ENCODE measurements at regions not wholly inside any gene's neighbourhood (a gene's known extent, or its start where the extent isn't known, plus 50 kb on each side); places are given as distances from the start of the nearest gene placed in this dataset.

DNA sequence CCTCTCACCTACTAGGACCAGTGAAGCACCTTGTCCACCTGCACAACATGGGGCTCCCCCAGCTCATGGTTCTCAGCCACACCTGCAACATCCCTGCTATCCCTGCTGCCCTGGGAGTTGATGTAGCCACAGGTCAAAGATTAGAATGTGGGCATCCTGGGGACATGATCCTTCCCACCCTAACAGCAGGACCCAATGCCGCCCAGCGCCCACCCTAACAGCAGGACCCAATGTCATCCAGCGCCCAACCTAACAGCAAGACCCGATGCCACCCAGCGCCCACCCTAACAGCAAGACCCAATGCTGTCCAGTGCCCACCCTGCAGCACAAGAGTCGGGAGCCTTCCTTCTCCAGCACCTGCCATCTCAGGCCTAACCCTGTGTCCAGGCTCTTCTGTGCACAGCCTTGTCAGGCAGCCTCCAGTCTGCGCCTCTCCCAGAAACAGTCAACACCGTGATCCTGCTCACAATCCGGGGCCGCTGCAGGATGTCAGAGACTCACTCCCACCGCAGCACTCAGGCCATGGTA, 237.3 kb upstream of the SALL3 start:
- no peak for DNase-seq (ENCODE audit: low spot score)

DNA sequence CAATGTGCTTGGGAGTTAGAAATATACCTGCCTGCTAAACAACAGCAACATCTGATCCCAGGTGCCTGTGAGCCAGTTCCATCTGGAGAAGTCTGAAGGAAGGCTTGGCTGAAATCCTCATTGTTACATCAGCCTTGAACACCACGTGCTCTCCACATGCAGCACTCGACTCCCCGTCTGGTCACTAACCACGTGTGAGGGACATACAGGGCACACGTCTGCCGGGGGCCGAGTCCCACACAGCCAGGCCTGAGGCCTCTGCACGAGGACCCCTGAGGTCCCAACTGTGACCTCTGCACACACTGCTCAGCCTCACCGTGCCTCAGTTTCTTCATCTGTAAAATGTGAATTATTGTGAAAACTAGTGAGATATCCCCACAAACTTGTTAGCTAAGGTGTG, 236.5 kb upstream of the SALL3 start:
- DNase-seq (ENCODE audit: low spot score) = no peak

- no peak for DNase-seq (ENCODE audit: low spot score)
These were observed 228.0 kb upstream of the SALL3 start for GRCh38 chr18:78751664-78752063.

GRCh38 chr18:78753240-78753639, 226.4 kb upstream of the SALL3 start:
- no peak for DNase-seq (ENCODE audit: low spot score)

GRCh38 chr18:78754311-78755043, 225.1 kb upstream of the SALL3 start:
- no peak for DNase-seq (ENCODE audit: low spot score)

- DNase-seq (ENCODE audit: low spot score) = no peak
These were observed 222.6 kb upstream of the SALL3 start for GRCh38 chr18:78757014-78757413.

GRCh38 chr18:78758496-78758895, 221.1 kb upstream of the SALL3 start:
- no peak for DNase-seq (ENCODE audit: low spot score)

GRCh38 chr18:78762753-78763152, 216.9 kb upstream of the SALL3 start:
- no peak for DNase-seq (ENCODE audit: low spot score)

DNA sequence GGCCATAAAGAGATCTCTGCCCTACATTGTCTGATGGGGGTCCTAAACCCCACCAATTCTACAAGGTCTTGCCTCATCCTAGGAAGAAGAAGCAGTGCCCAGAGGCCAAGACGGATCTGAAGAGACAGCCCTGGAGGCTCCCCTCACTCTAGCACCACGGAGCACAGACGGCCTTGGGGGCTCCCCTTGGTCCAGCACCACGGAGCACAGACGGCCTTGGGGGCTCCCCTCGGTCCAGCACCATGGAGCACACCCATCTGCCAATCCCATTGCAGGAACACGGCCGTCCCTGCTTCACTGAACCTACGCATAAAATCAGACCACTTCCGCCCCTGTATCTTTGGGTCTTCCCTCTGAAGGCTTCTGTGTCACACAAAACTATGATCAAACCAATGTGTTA, 215.1 kb upstream of the SALL3 start:
- DNase-seq (ENCODE audit: low spot score) = no peak

- DNase-seq (ENCODE audit: low spot score) = no peak
These were observed 214.5 kb upstream of the SALL3 start for GRCh38 chr18:78765142-78765541.

DNA sequence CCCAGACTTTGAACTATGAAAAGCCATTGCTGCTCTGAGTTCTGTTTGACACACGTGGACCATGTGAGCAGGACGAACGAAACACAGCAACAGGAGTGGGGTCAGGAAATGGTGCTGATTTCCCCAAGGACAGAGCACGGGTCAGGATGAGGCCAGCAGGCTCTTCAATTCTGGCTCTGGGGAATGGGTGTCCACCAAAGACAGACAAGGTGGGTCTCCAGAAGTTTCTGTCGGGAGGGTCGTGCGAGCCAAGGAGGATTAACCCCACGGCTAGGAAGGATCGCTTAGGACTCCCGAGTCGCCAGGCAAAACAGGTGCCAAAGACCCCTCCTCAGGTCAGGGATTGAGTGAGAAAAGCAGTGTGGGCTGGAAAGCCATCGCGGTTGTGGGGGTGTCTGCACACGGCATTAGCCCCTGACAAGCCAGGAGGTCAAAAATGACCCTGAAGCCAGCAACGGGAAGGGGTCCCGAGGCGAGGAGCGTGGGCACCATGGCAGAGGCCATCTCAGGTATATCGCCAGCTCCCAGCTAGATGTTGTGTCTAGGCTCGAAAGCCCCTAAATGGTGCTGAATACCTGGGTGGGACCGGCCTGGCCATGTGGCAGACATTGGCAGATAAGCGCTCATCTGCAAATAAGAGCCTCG, 213.9 kb upstream of the SALL3 start:
- no peak for DNase-seq (ENCODE audit: low spot score)

- DNase-seq (ENCODE audit: low spot score) = no peak
These were observed 212.7 kb upstream of the SALL3 start for GRCh38 chr18:78766651-78767533.

DNA sequence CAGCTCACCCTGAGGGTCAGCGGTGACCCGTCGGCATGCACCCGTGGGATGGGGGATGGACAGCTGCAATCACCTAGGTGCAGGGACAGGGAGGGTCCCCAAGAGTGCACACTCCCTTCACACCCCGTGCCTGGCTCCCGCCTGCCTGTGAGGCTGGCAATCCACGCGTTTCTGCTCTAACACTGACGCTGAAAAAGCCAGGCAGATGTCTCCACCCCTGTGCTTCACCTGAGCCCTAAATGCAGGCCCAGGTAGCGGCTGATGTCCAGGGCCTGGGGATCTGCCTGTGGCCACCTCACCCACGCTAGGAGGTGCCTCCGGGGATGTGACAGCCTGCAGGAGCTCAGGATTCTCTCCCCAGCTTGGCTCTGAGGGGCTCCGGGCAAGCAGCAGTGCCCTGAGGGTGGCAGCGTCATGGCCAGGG, 212.0 kb upstream of the SALL3 start:
- DNase-seq (ENCODE audit: low spot score) = no peak

- no peak for DNase-seq (ENCODE audit: low spot score)
These were observed 211.4 kb upstream of the SALL3 start for GRCh38 chr18:78768221-78768620.

DNA sequence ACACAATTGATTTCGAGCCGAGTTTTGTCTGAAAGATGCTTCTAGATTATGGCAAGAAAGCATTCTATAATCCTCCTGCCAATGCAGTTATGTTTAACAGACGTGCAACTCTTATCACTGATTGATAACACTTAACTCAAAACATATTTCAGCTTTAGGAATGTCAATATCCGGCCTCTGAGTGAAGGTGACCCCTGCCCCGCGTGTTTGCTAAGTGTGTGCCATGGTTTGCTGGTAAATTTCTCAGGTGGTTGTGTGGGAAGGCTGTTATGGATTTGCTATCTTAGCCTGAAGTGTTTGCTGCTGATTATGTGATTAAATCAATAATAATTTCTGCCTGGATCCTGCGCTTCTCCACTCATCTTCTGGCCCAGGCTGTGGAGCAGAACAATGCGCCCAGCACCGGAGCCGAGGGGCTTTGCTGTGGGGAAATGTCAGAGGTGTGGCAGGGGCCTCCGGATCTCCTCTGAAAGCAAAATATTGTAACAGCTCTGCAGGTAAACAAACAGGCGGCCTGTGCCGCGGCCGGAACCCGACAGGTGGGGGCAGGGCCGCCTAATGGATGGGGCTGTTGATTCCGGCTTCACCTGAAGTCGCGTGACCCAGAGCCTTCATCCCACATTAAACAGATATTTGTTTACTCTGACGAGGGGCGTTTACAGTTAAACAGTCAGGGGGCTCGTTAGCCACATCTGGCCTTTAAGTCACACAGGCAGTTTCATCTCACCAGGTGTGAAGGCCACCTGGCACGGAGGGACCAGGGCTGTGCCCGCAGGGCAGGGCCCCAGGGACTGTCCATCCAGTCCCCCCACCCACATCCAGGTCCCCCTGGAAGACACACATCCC, 210.7 kb upstream of the SALL3 start:
- DNase-seq (ENCODE audit: low spot score) = no peak

GRCh38 chr18:78769502-78770105, 210.0 kb upstream of the SALL3 start:
- DNase-seq (ENCODE audit: low spot score) = no peak

DNA sequence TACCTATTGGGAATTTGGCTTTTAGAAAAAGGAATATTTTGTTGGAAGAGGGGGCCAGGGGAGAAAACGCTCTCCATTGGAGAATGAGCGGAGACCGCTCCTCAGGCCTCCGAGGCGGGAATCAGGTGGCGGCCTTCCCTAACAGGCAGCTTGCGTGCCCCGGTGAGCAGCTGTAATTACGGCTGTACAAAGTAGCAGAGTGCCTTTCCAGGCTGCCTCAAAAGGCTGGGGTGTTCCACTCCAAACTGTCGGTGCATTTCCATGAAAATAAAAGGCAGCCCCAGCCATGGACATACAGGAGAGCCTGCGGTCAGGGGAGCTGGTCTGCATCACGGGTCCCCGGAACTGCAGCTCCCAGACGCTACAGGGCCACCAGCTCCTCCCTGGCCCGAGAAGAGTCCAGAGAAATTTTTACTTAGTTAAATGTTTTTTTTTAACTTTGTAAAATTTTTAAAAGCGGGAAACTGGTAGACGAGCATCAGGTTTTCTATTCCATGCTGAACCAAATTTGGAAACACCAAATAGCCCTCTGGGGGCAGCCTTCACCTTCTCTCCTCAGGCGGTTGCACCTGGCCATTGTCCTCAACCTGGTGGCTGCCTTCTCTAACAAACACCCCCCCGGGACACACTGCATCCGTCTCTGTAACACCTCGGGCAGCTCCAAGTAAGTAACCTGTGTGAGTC, 209.3 kb upstream of the SALL3 start:
- DNase-seq (ENCODE audit: low spot score) = no peak

DNA sequence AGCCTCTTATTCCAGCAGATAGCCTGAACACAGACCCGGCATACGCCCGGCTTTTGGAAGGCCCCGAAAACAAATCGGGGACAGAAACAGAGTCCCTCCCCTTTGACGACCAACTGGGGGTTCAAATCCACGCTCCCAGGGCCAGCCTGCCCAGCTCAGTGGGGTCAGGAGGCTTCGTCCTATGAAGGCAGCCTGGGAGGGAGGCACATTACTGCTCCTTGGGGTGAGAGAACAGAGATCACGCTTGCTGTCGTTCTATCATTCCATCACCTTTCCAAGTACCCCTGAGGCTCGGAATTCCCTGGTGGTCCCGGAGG, 208.8 kb upstream of the SALL3 start:
- no peak for DNase-seq (ENCODE audit: low spot score)

DNA sequence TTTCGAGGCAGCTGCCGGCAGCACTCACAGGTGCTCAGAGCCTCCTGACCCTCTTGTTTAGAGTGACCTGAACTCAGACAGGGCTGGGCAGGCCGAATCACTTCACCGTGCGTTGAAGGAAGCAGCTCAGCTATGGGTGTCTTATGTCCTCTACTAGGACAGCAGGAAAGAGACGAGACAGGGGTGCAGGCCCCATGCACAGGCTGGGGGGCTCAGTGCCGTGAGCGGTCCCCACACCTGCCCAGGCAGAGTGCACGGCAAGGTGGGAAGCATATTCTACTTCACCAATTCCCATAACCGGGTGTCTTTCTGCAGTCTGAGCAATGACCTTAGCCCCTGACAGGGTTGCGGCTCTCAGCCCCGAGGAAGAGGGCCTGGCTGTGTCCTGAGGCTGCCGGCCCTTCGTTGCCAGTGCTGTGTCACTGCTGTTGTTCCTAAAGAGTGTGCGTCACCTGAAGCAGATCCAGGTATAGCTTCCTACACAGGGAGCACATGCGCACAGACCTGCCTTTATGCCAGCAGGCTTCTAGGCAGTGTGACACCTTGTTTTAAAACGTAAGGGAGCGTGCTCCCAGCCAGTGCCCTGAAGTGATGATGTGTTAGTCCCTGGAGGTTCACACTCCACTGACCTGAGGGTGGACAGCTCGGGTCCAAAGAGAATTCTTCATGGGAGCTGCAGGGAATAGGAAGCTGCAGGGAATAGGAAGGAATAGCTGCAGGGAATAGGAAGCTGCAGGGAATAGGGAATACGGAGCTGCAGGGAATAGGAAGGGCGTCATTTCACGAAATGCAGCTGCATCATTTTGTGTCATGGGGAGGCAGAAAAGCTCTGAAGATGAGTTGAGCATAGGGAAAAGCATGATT, 207.9 kb upstream of the SALL3 start:
- no peak for DNase-seq (ENCODE audit: low spot score)

Measured in hematopoietic multipotent progenitor cell treated with erythropoietin and hydrocortisone succinate and interleukin-3 and kit ligand, for 17 days (in vitro differentiated cells).